ENCODE measurements at regions not wholly inside any gene's neighbourhood (a gene's known extent, or its start where the extent isn't known, plus 50 kb on each side); places are given as distances from the start of the nearest gene placed in this dataset.
A peak's percentile ranks its signal among the peaks of the same experiment; 100 is the strongest.

DNA sequence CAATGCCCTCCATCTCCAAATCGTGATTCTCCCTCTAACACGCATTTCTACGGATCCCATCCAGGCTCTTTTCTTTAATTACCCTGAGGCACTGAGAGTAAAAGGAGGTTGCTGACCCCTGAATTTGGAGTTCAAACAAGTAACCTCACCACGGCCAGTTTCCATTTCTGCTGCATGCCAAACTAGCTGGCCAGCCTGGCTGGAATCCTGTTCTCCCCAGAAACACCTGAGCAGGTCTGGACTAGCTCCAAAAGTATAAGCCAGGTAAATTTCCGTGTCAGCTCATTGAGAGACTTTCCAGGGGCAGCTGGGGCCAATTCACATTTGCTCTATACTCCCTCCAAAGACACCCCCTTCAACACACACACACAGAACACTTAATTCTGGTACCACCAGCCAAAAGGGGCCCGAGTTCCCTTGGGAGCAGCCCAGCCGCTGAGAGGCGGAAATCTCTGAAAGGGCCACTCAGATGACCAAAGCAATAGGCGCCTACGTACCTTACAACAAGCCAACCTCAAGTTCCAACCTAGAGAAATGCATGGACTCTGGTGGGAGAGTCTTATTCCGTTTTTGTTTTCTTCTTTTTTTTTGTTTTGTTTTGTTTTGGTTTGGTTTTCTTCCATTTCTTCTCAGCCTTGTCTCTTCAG is 131.4 kb downstream of the NDUFA12 start:
- WGBS: 68% methylated on average over 11 of the region's 11 CpGs
- Histone ChIP-seq H3K27ac (replicated peaks in 1 of 4) (peak overlapping the region; percentile 80 to 84 (median 82)), H3K9me3 (no peaks in the 10 kb centered on the region), H3K36me3 (no peaks in the 10 kb centered on the region), H3K27me3 (peaks cover 0 to 15% (median 0%) of the 10 kb centered on the region in 4 donors), H3K4me1 (peaks cover 19 to 53% (median 47%) of the 10 kb centered on the region in 4 donors), H3K4me3 (peak overlapping the region; percentile 79 to 92 (median 86))
- TF ChIP-seq CTCF (IDR thresholded peaks at IDR 0.05) (no peak), POLR2A (IDR thresholded peaks at IDR 0.05; ENCODE audit: low read depth) (no peak), EP300 (IDR thresholded peaks at IDR 0.05) (no peak), POLR2AphosphoS5 (IDR thresholded peaks at IDR 0.05) (no peak)
- intact Hi-C loops (cut with DNase I): loop anchor here (10.0 kb wide), 1 partner anchor 97 kb away; no protein-coding TSS in a partner anchor
- DNase-seq (ENCODE audit: extremely low spot score): peak; percentile 72

DNA sequence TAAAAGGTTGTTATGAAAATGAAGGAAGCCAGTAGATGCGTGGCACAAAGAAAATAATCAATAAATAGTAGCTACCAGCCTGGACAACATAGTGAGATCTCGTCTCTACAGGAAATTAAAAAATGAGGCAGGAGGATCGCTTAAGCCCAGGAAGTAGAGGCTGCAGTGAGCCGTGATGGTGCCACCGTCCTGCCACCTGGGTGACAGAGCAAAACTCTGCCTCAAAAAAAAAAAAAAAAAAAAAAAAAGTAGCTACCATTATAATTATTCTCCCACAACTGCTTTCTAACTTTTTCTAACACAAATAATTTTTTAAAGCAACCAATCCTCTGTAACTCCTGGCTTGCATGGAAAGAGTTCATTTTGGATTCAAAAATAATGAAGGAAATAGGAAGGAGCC is 133.0 kb downstream of the NDUFA12 start:
- Histone ChIP-seq H3K4me3 (no peak overlapping the region), H3K27me3 (peaks cover 0 to 15% (median 0%) of the 10 kb centered on the region in 4 donors), H3K27ac (replicated peaks in 1 of 4) (no peak overlapping the region), H3K36me3 (no peaks in the 10 kb centered on the region), H3K9me3 (no peaks in the 10 kb centered on the region), H3K4me1 (peaks cover 19 to 68% (median 61%) of the 10 kb centered on the region in 4 donors)
- intact Hi-C loops (cut with DNase I): loop anchor here (10.0 kb wide), 1 partner anchor 96 kb away; no protein-coding TSS in a partner anchor
- DNase-seq (ENCODE audit: extremely low spot score): peak; percentile 39
- no peak for TF ChIP-seq POLR2A (IDR thresholded peaks at IDR 0.05; ENCODE audit: low read depth)
- no peak for TF ChIP-seq CTCF (IDR thresholded peaks at IDR 0.05)
- no peak for TF ChIP-seq EP300 (IDR thresholded peaks at IDR 0.05)
- no peak for TF ChIP-seq POLR2AphosphoS5 (IDR thresholded peaks at IDR 0.05)
- 77% methylated on average over 5 of the region's 5 CpGs for WGBS

DNA sequence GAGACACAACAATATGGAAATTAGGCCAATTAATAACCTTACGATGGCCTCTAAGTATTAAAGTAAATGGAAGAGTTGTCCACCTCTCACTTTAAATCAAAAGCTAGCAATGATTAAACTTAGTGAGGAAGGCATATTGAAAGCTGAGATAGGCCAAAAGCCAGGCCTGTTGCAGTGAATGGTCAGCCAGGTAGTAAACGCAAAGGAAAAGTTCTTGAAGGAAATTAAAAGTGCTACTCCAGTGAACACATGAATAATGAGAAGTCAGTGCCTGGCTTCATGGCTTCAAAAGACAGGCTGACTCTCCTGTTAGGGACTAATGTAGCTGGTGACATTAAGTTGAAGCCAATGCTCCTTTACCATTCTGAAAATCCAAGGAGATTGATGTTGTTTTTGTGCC is 135.3 kb downstream of the NDUFA12 start:
- 92% methylated on average over 2 of the region's 2 CpGs for WGBS
- intact Hi-C loops (cut with DNase I): no loop called here

DNA sequence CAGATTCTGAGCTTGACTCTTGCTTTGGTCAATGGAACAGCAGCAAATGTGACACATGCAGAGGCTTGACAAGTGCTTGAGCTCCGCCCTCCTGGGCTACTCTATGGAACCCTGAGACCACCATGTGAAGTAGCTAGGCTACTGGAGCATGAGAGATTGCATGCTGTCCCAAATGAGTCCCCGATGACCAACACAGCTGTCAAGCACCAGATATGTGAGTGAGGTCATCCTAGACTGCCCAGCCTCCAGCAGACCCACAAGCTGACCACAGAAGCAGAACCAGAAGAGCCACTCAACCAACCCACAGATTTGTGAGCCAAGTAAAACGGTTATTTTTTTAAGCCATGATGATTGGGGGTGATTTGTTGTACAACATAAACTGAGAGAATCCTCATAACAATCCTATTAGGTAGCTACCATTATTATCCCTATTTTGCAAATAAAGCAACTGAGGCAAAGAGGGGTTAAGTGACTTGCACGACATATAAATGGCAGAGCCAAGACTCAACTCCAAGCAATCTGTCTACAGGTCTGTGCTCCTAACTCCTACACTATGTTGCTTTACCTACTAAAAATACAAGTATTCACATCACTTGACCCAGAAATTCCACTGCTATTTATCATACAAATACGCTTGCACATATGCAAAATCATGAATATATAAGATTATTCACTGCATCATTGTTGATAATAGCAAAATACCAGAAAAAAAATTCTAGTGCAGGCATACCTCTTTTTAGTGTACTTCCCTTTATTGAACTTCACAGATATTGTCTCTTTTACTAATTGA is 136.2 kb downstream of the NDUFA12 start:
- Histone ChIP-seq H3K27me3 (peaks cover 0 to 5% (median 0%) of the 10 kb centered on the region in 4 donors), H3K4me1 (peaks cover 0 to 71% (median 59%) of the 10 kb centered on the region in 4 donors), H3K4me3 (no peak overlapping the region), H3K36me3 (no peaks in the 10 kb centered on the region), H3K27ac (replicated peaks in 1 of 4) (peak overlapping the region in 3 of 4 donors; percentile 72 to 77 (median 73)), H3K9me3 (no peaks in the 10 kb centered on the region)
- TF ChIP-seq POLR2AphosphoS5 (IDR thresholded peaks at IDR 0.05) (no peak), EP300 (IDR thresholded peaks at IDR 0.05) (no peak), POLR2A (IDR thresholded peaks at IDR 0.05; ENCODE audit: low read depth) (no peak), CTCF (IDR thresholded peaks at IDR 0.05) (no peak)
- peak; percentile 79 for DNase-seq (ENCODE audit: extremely low spot score)
- WGBS: 85% methylated on average over 5 of the region's 5 CpGs
- intact Hi-C loops (cut with DNase I): no loop called here

More for the DNA sequence above, 135.3 kb downstream of the NDUFA12 start:
- Histone ChIP-seq H3K4me3 (no peak overlapping the region), H3K27me3 (peaks cover 0 to 11% (median 0%) of the 10 kb centered on the region in 4 donors), H3K4me1 (peaks cover 4 to 71% (median 59%) of the 10 kb centered on the region in 4 donors), H3K36me3 (no peaks in the 10 kb centered on the region), H3K27ac (replicated peaks in 1 of 4) (no peak overlapping the region), H3K9me3 (no peaks in the 10 kb centered on the region)
- DNase-seq (ENCODE audit: extremely low spot score): peak; percentile 10
- no peak for TF ChIP-seq POLR2A (IDR thresholded peaks at IDR 0.05; ENCODE audit: low read depth)
- TF ChIP-seq EP300 (IDR thresholded peaks at IDR 0.05): no peak
- TF ChIP-seq CTCF (IDR thresholded peaks at IDR 0.05): no peak

Data from esophagus muscularis mucosa (tissue), 4 donors.